ENCODE measurements at regions not wholly inside any gene's neighbourhood (a gene's known extent, or its start where the extent isn't known, plus 50 kb on each side); places are given as distances from the start of the nearest gene placed in this dataset.

- TF ChIP-seq, protein P1, sequence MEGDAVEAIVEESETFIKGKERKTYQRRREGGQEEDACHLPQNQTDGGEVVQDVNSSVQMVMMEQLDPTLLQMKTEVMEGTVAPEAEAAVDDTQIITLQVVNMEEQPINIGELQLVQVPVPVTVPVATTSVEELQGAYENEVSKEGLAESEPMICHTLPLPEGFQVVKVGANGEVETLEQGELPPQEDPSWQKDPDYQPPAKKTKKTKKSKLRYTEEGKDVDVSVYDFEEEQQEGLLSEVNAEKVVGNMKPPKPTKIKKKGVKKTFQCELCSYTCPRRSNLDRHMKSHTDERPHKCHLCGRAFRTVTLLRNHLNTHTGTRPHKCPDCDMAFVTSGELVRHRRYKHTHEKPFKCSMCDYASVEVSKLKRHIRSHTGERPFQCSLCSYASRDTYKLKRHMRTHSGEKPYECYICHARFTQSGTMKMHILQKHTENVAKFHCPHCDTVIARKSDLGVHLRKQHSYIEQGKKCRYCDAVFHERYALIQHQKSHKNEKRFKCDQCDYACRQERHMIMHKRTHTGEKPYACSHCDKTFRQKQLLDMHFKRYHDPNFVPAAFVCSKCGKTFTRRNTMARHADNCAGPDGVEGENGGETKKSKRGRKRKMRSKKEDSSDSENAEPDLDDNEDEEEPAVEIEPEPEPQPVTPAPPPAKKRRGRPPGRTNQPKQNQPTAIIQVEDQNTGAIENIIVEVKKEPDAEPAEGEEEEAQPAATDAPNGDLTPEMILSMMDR (IDR thresholded peaks at IDR 0.05; ENCODE audit: control extremely low read depth in 1 of 3, insufficient read depth in 1 of 3, low read depth in 1 of 3, low read length in 3 of 3) = no peak
- TF ChIP-seq HDAC2 (IDR thresholded peaks at IDR 0.05; ENCODE audit: borderline replicate concordance in 1 of 2, low read depth in 2 of 2, low read length in 2 of 2) (no peak), EZH2 (IDR thresholded peaks at IDR 0.05; ENCODE audit: low read depth, low read length, severe bottlenecking) (no peak), TAF1 (IDR thresholded peaks at IDR 0.05; ENCODE audit: low read depth, low read length) (no peak), RBBP5 (IDR thresholded peaks at IDR 0.05; ENCODE audit: borderline replicate concordance, low read depth, low read length) (no peak), TEAD4 (IDR thresholded peaks at IDR 0.05; ENCODE audit: low read depth, low read length) (no peak), BRCA1 (IDR thresholded peaks at IDR 0.05; ENCODE audit: low read depth, low read length) (no peak), JUND (IDR thresholded peaks at IDR 0.05; ENCODE audit: low read length) (no peak), RFX5 (IDR thresholded peaks at IDR 0.05; ENCODE audit: borderline replicate concordance, low read depth, low read length) (no peak), EP300 (IDR thresholded peaks at IDR 0.05; ENCODE audit: borderline replicate concordance in 1 of 2, low read depth in 2 of 2, low read length in 2 of 2) (no peak), POLR2A (IDR thresholded peaks at IDR 0.05; ENCODE audit: control extremely low read depth in 1 of 2, low read depth in 2 of 2, low read length in 2 of 2) (no peak), NRF1 (IDR thresholded peaks at IDR 0.05; ENCODE audit: low read depth, low read length) (no peak), CHD2 (IDR thresholded peaks at IDR 0.05; ENCODE audit: low read length) (no peak), POLR2AphosphoS5 (IDR thresholded peaks at IDR 0.05; ENCODE audit: low read depth, low read length) (no peak)
Measured at GRCh38 chr5:170443624-170444023, 54.5 kb upstream of the KCNMB1 start.

All from H1 (cell line).